ENCODE measurements at regions not wholly inside any gene's neighbourhood (a gene's known extent, or its start where the extent isn't known, plus 50 kb on each side); places are given as distances from the start of the nearest gene placed in this dataset.

GRCh38 chr15:30030345-30030744 is 52.4 kb upstream of the GOLGA8J start:
- no peak for ATAC-seq (ENCODE audit: low read depth)
- Histone ChIP-seq H3K4me3 (ENCODE audit: severe bottlenecking) (no peak overlapping the region), H3K4me1 (ENCODE audit: insufficient read depth, poor library complexity, severe bottlenecking) (no peaks in the 10 kb centered on the region), H3K27ac (ENCODE audit: poor library complexity, severe bottlenecking) (no peak overlapping the region), H3K27me3 (ENCODE audit: insufficient read depth, poor library complexity, severe bottlenecking) (no peaks in the 10 kb centered on the region), H3K36me3 (ENCODE audit: low read depth) (no peaks in the 10 kb centered on the region), H3K9me3 (ENCODE audit: severe bottlenecking) (no peaks in the 10 kb centered on the region)
- TF ChIP-seq CTCF (IDR thresholded peaks at IDR 0.05; ENCODE audit: poor library complexity, severe bottlenecking), result peak; percentile 34
- no peak for DNase-seq (ENCODE audit: low spot score)

GRCh38 chr15:30023798-30024295 is 58.9 kb upstream of the GOLGA8J start:
- ATAC-seq (ENCODE audit: low read depth), result no peak
- Histone ChIP-seq H3K9me3 (ENCODE audit: severe bottlenecking) (no peaks in the 10 kb centered on the region), H3K4me1 (ENCODE audit: insufficient read depth, poor library complexity, severe bottlenecking) (no peaks in the 10 kb centered on the region), H3K27me3 (ENCODE audit: insufficient read depth, poor library complexity, severe bottlenecking) (no peaks in the 10 kb centered on the region), H3K4me3 (ENCODE audit: severe bottlenecking) (no peak overlapping the region), H3K27ac (ENCODE audit: poor library complexity, severe bottlenecking) (no peak overlapping the region), H3K36me3 (ENCODE audit: low read depth) (no peaks in the 10 kb centered on the region)
- no peak for TF ChIP-seq CTCF (IDR thresholded peaks at IDR 0.05; ENCODE audit: poor library complexity, severe bottlenecking)
- no peak for DNase-seq (ENCODE audit: low spot score)

- no peak for TF ChIP-seq CTCF (IDR thresholded peaks at IDR 0.05; ENCODE audit: poor library complexity, severe bottlenecking)
- no peak overlapping the region for H3K4me3 ChIP-seq (ENCODE audit: severe bottlenecking)
- no peaks in the 10 kb centered on the region for H3K9me3 ChIP-seq (ENCODE audit: severe bottlenecking)
- H3K36me3 ChIP-seq (ENCODE audit: low read depth), result no peaks in the 10 kb centered on the region
- DNase-seq (ENCODE audit: low spot score), result no peak
- ATAC-seq (ENCODE audit: low read depth), result no peak
- peaks cover 8% of the 10 kb centered on the region for H3K27me3 ChIP-seq (ENCODE audit: insufficient read depth, poor library complexity, severe bottlenecking)
- H3K4me1 ChIP-seq (ENCODE audit: insufficient read depth, poor library complexity, severe bottlenecking), result no peaks in the 10 kb centered on the region
- H3K27ac ChIP-seq (ENCODE audit: poor library complexity, severe bottlenecking), result no peak overlapping the region
Measured at GRCh38 chr15:30010746-30011145, 72.0 kb upstream of the GOLGA8J start.

- no peak for ATAC-seq (ENCODE audit: low read depth)
- Histone ChIP-seq H3K27me3 (ENCODE audit: insufficient read depth, poor library complexity, severe bottlenecking) (no peaks in the 10 kb centered on the region), H3K9me3 (ENCODE audit: severe bottlenecking) (no peaks in the 10 kb centered on the region), H3K36me3 (ENCODE audit: low read depth) (no peaks in the 10 kb centered on the region), H3K27ac (ENCODE audit: poor library complexity, severe bottlenecking) (no peak overlapping the region), H3K4me1 (ENCODE audit: insufficient read depth, poor library complexity, severe bottlenecking) (no peaks in the 10 kb centered on the region), H3K4me3 (ENCODE audit: severe bottlenecking) (no peak overlapping the region)
- no peak for DNase-seq (ENCODE audit: low spot score)
- TF ChIP-seq CTCF (IDR thresholded peaks at IDR 0.05; ENCODE audit: poor library complexity, severe bottlenecking), result no peak
Measured at GRCh38 chr15:30008156-30008555, 74.6 kb upstream of the GOLGA8J start.

GRCh38 chr15:30001602-30002001 is 81.2 kb upstream of the GOLGA8J start:
- Histone ChIP-seq H3K4me1 (ENCODE audit: insufficient read depth, poor library complexity, severe bottlenecking) (no peaks in the 10 kb centered on the region), H3K36me3 (ENCODE audit: low read depth) (no peaks in the 10 kb centered on the region), H3K4me3 (ENCODE audit: severe bottlenecking) (no peak overlapping the region), H3K9me3 (ENCODE audit: severe bottlenecking) (no peaks in the 10 kb centered on the region), H3K27me3 (ENCODE audit: insufficient read depth, poor library complexity, severe bottlenecking) (no peaks in the 10 kb centered on the region), H3K27ac (ENCODE audit: poor library complexity, severe bottlenecking) (no peak overlapping the region)
- ATAC-seq (ENCODE audit: low read depth), result no peak
- DNase-seq (ENCODE audit: low spot score), result no peak
- no peak for TF ChIP-seq CTCF (IDR thresholded peaks at IDR 0.05; ENCODE audit: poor library complexity, severe bottlenecking)

Measured in RWPE2 (cell line).